ENCODE measurements at regions not wholly inside any gene's neighbourhood (a gene's known extent, or its start where the extent isn't known, plus 50 kb on each side); places are given as distances from the start of the nearest gene placed in this dataset.

DNA sequence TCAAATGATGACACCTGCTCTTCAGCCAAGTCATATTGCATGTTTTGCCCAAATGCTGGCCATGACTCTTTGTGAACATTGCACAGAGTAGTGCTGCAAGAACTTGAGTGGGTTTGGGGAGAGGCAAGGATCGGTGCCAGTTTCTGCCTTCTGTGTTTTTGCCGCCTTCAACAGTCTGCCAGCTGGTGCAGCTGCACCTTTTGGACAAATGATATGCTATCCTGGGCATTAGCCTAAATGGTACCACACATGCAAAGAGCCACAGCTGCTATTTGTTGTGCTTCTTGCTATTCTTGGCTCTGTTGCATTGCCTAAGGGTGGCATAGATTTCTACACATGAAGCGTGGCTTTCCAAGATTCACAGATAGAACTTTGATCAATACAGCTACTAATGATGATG lies 189.0 kb upstream of the CCN2 start:
- DNase-seq = no peak

DNA sequence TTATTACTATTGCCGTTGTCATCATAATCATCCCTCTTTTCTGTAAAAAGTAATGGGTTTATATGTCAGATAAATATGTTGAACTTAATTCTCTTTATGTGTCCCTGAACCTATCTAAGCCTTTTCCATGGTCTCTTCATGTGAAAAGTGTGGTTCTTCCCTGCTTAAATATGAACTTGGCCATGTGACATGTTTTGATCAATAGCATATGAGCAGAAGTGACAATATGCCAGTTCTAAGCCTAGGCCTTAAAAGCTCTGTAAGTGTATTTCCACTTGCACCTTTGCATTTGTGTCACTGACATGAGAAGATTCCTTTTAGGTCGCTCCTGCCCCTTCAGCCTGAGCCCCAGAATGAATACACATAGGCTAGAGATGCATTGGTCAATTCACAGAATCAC lies 188.4 kb upstream of the CCN2 start:
- TF ChIP-seq, protein P1, sequence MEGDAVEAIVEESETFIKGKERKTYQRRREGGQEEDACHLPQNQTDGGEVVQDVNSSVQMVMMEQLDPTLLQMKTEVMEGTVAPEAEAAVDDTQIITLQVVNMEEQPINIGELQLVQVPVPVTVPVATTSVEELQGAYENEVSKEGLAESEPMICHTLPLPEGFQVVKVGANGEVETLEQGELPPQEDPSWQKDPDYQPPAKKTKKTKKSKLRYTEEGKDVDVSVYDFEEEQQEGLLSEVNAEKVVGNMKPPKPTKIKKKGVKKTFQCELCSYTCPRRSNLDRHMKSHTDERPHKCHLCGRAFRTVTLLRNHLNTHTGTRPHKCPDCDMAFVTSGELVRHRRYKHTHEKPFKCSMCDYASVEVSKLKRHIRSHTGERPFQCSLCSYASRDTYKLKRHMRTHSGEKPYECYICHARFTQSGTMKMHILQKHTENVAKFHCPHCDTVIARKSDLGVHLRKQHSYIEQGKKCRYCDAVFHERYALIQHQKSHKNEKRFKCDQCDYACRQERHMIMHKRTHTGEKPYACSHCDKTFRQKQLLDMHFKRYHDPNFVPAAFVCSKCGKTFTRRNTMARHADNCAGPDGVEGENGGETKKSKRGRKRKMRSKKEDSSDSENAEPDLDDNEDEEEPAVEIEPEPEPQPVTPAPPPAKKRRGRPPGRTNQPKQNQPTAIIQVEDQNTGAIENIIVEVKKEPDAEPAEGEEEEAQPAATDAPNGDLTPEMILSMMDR (IDR thresholded peaks at IDR 0.05) = no peak
- TF ChIP-seq POLR2A (IDR thresholded peaks at IDR 0.05) = no peak
- DNase-seq = no peak
- Histone ChIP-seq H3K4me1 (no peaks in the 10 kb centered on the region), H3K4me3 (no peak overlapping the region), H3K9me3 (no peaks in the 10 kb centered on the region), H3K27me3 (no peaks in the 10 kb centered on the region), H3K36me3 (no peaks in the 10 kb centered on the region), H3K27ac (no peak overlapping the region)

More for the DNA sequence above, 189.0 kb upstream of the CCN2 start:
- no peaks in the 10 kb centered on the region for H3K36me3 ChIP-seq
- TF ChIP-seq, protein P1 (IDR thresholded peaks at IDR 0.05) = no peak
- no peak for TF ChIP-seq POLR2A (IDR thresholded peaks at IDR 0.05)
- H3K4me3 ChIP-seq = no peak overlapping the region
- no peaks in the 10 kb centered on the region for H3K27me3 ChIP-seq
- no peak overlapping the region for H3K27ac ChIP-seq
- H3K4me1 ChIP-seq = no peaks in the 10 kb centered on the region
- no peaks in the 10 kb centered on the region for H3K9me3 ChIP-seq

DNA sequence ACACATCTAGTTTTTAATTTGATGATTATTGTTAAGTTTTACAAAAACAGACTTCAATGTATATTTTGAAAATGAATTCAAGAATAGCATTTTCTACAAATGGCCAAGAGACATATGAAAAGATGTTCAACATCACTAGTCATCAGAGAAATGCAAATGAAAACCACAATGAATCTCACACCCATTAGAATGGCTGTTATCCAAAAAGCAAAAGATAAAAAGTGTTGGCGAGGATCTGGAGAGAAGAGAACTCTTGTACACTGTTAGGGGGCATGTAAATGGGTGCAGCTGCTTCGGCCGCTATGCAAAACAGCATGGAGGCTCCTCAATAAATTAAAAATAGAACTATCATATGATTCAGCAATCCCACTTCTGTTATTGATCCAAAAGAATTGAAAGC lies 185.8 kb upstream of the CCN2 start:
- Histone ChIP-seq H3K9me3 (no peaks in the 10 kb centered on the region), H3K4me1 (peaks cover 0 to 3% (median 0%) of the 10 kb centered on the region in 4 donors), H3K4me3 (no peak overlapping the region), H3K27ac (no peak overlapping the region), H3K36me3 (no peaks in the 10 kb centered on the region), H3K27me3 (no peaks in the 10 kb centered on the region)
- DNase-seq = no peak
- TF ChIP-seq POLR2A (IDR thresholded peaks at IDR 0.05) = no peak
- TF ChIP-seq, protein P1 (IDR thresholded peaks at IDR 0.05) = no peak

DNA sequence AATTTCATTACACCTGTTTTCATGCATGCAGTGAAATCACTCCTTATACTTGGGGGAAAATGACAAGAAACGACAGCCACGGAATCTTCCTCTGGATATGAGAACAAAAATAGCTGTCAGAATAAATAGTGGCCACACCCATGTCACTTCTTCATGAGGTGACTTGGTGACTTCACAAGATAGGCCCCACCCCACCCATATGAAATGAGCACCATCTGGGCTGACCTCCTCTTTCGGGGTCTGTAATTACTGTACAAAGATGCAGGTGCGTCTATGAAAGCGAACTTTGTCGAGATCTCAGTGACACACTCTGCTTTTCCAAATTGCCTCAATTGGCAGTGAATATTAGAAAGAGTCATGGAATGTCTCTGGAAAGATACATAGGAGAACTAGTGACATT lies 184.2 kb upstream of the CCN2 start:
- H3K9me3 ChIP-seq = no peaks in the 10 kb centered on the region
- H3K27ac ChIP-seq = no peak overlapping the region
- DNase-seq = no peak
- H3K4me3 ChIP-seq = no peak overlapping the region
- no peaks in the 10 kb centered on the region for H3K36me3 ChIP-seq
- no peak for TF ChIP-seq POLR2A (IDR thresholded peaks at IDR 0.05)
- TF ChIP-seq, protein P1 (IDR thresholded peaks at IDR 0.05) = no peak
- peaks cover 0 to 3% (median 0%) of the 10 kb centered on the region in 4 donors for H3K4me1 ChIP-seq
- H3K27me3 ChIP-seq = no peaks in the 10 kb centered on the region

DNA sequence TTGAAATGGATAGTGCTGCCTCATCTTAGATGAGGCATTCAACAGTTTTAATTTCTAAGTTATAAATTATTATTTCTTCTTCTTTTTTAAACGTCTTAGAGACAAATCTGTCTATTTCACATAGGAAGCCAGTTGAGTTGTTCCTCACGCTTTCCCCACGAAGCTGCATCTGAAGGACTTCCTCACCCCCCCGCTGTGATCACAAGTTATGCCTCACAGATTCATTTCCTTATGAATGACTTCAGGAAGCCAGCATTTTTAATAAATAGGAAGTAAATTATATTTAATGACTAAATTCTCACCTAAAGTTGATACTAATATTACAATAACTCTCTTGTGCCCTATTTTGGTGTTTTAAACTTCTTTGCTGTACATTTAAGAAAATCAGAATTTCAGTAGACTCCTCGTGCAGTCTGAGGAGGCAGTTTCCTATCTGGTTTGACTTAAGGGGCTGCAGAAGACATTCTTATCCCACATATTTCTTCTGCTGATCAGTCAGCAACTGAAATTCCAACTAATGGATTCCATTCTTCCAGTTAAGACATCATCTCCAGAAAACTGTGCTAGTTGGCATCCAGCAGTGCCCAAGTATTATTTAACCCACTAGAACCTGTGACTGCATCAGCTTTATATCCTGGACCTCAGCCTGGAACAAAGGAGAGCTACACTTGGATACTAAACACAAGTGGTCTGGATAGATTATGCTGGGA lies 182.7 kb upstream of the CCN2 start:
- H3K27me3 ChIP-seq = no peaks in the 10 kb centered on the region
- H3K4me3 ChIP-seq = no peak overlapping the region
- peaks cover 0 to 3% (median 0%) of the 10 kb centered on the region in 4 donors for H3K4me1 ChIP-seq
- H3K9me3 ChIP-seq = no peaks in the 10 kb centered on the region
- peak overlapping the region in 3 of 4 donors; percentile 15 to 85 (median 28) for H3K27ac ChIP-seq
- TF ChIP-seq, protein P1 (IDR thresholded peaks at IDR 0.05) = no peak
- TF ChIP-seq POLR2A (IDR thresholded peaks at IDR 0.05) = no peak
- no peaks in the 10 kb centered on the region for H3K36me3 ChIP-seq
- peak in 2 of 3 donors; percentile 35 to 61 for DNase-seq

Data from Peyer's patch (tissue), 4 donors.